Esophagus muscularis mucosa (tissue), 3 donors: ENCODE measurements at regions not wholly inside any gene's neighbourhood (a gene's known extent, or its start where the extent isn't known, plus 50 kb on each side); places are given as distances from the start of the nearest gene placed in this dataset.

Experiments
- CTCF ChIP-seq, 3 experiments: fragments of 200-600 bp in 2 of 3; fragments of 450-650 bp in 1 of 3; sonication (generic) in 2 of 3; IDR thresholded peaks; one replicate each; pipeline ENCODE4 v1.5.1; 2017 to 2019; ENCODE audit warnings: antibody characterized with exemption in 3 of 3, mild to moderate bottlenecking in 2 of 3, moderate library complexity in 1 of 3
- POLR2A ChIP-seq: fragments of 450-650 bp; IDR thresholded peaks from one replicate; pipeline ENCODE4 v1.6.1; 2017; ENCODE audit warnings: antibody characterized with exemption, moderate library complexity, mild to moderate bottlenecking, low read depth

GRCh38 chr10:3491571-3491970 is 293.4 kb downstream of the KLF6 start:
- TF ChIP-seq CTCF (IDR thresholded peaks at IDR 0.05) (no peak), POLR2A (no peak)
